MM.1S (cell line): ENCODE measurements at regions not wholly inside any gene's neighbourhood (a gene's known extent, or its start where the extent isn't known, plus 50 kb on each side); places are given as distances from the start of the nearest gene placed in this dataset.

Source experiments
- DNase-seq: peaks from one replicate; pipeline ENCODE4 v3.0.0-alpha.2; 2015
- H2AFZ ChIP-seq: fragments of 300-600 bp; sonication (generic); 2 replicates; pipeline ENCODE4 v1.6.0; 2016; ENCODE audit warnings: antibody characterized with exemption, low read length
- H3F3A ChIP-seq: fragments of 300-600 bp; sonication (generic); 2 replicates; pipeline ENCODE4 v1.6.1; 2016; ENCODE audit warnings: mild to moderate bottlenecking, antibody characterized with exemption, low read length, moderate library complexity, mixed read lengths; ENCODE audit not compliant: insufficient read depth
- H3K27ac ChIP-seq: fragments of 300-600 bp; sonication (generic); 2 replicates; pipeline ENCODE4 v1.5.1; 2016; ENCODE audit warnings: mild to moderate bottlenecking, low read length
- H3K27me3 ChIP-seq: fragments of 300-600 bp; sonication (generic); replicated peaks from 2 replicates; pipeline ENCODE4 v1.6.0; 2016; ENCODE audit warnings: low read length; ENCODE audit not compliant: insufficient read depth
- H3K36me3 ChIP-seq: fragments of 300-600 bp; sonication (generic); replicated peaks from 2 replicates; pipeline ENCODE4 v1.6.1; 2016; ENCODE audit warnings: mild to moderate bottlenecking, low read length, mixed read lengths; ENCODE audit not compliant: insufficient read depth
- H3K4me1 ChIP-seq: fragments of 300-600 bp; sonication (generic); 2 replicates; pipeline ENCODE4 v1.6.1; 2016; ENCODE audit warnings: low read length, mixed read lengths
- H3K4me2 ChIP-seq: fragments of 300-600 bp; sonication (generic); 2 replicates; pipeline ENCODE4 v1.6.0; 2016; ENCODE audit warnings: low read depth, low read length
- H3K4me3 ChIP-seq: fragments of 300-600 bp; sonication (generic); 2 replicates; pipeline ENCODE4 v1.5.1; 2016; ENCODE audit warnings: low read length, mixed read lengths
- H3K79me2 ChIP-seq: fragments of 300-600 bp; sonication (generic); 2 replicates; pipeline ENCODE4 v1.6.1; 2016; ENCODE audit warnings: mixed run types, low read length, mixed read lengths
- H3K9ac ChIP-seq: fragments of 300-600 bp; sonication (generic); 2 replicates; pipeline ENCODE4 v1.6.1; 2016; ENCODE audit warnings: low read length, mixed read lengths
- H3K9me2 ChIP-seq: fragments of 300-600 bp; sonication (generic); replicated peaks from 2 replicates; pipeline ENCODE4 v1.6.1; 2016; ENCODE audit warnings: mild to moderate bottlenecking, low read length, mixed read lengths; ENCODE audit not compliant: insufficient read depth
- H3K9me3 ChIP-seq: fragments of 300-600 bp; sonication (generic); replicated peaks from 2 replicates; pipeline ENCODE4 v1.6.1; 2016; ENCODE audit warnings: mild to moderate bottlenecking, low read length, mixed read lengths; ENCODE audit not compliant: insufficient read depth
- H4K20me1 ChIP-seq: fragments of 300-600 bp; sonication (generic); 2 replicates; pipeline ENCODE4 v1.6.1; 2016; ENCODE audit warnings: mild to moderate bottlenecking, low read length, moderate library complexity, mixed read lengths; ENCODE audit not compliant: insufficient read depth
- EZH2 ChIP-seq: fragments of 300-600 bp; sonication (generic); optimal IDR thresholded peaks from 2 replicates; pipeline ENCODE3; 2017; ENCODE audit warnings: low read depth, mild to moderate bottlenecking, antibody characterized with exemption, low read length, mixed read lengths
- EZH2phosphoT487 ChIP-seq: fragments of 300-600 bp; sonication (generic); IDR thresholded peaks from 2 replicates; pipeline ENCODE4 v1.6.1; 2018; ENCODE audit warnings: antibody characterized with exemption, low read length
- TF ChIP-seq, protein P1 (sequence below): fragments of 300-600 bp; sonication (generic); IDR thresholded peaks from 2 replicates; pipeline ENCODE4 v1.5.1; 2016; ENCODE audit warnings: antibody characterized with exemption, low read length, mixed read lengths

DNA sequence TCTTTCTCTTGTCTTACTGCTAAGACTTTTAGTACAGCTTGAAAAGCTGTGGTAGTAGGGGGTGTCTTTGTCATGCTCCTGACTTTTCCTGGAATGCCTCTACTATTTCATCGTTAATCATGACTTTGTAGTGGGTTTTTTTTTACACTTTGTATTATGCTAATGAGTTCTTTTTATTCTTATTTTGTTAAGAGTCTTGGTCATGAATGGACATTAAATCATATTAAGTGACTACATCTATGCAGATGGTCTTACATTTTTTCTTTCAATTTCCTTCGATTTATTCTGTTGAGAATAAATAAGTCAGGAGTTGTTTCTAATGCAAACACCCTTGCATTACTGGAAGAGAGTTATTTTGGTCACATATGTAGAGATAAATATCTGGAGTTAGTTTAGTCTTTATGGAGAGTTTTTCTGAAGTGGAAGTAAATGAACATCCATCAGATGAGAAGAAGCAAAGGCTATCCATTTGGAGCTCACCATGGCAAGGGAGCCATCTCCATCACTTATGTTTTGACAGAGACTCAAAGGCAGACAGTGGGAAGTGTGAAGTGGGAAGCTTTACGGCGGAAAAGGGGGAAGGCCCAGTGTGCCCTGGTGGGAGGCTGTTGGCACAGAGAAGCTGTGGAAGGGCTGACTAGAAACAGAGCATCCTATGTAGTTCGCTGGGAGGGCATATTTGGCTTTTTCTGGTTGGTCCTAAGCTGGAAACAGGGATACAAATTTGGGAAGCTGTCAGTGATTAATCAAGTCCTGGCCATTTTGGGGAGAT is 73.1 kb upstream of the PRR23E start:
- Histone ChIP-seq H4K20me1 (no peaks in the 10 kb centered on the region), H3F3A (no peaks in the 10 kb centered on the region), H3K9me3 (no peaks in the 10 kb centered on the region), H3K27ac (no peak overlapping the region), H3K27me3 (no peaks in the 10 kb centered on the region), H2AFZ (no peak overlapping the region), H3K9me2 (no peaks in the 10 kb centered on the region), H3K9ac (no peak overlapping the region), H3K79me2 (no peaks in the 10 kb centered on the region), H3K36me3 (no peaks in the 10 kb centered on the region), H3K4me2 (no peak overlapping the region), H3K4me3 (no peak overlapping the region), H3K4me1 (no peaks in the 10 kb centered on the region)
- no peak for DNase-seq
- TF ChIP-seq EZH2 (no peak), EZH2phosphoT487 (no peak)
- TF ChIP-seq, protein P1, sequence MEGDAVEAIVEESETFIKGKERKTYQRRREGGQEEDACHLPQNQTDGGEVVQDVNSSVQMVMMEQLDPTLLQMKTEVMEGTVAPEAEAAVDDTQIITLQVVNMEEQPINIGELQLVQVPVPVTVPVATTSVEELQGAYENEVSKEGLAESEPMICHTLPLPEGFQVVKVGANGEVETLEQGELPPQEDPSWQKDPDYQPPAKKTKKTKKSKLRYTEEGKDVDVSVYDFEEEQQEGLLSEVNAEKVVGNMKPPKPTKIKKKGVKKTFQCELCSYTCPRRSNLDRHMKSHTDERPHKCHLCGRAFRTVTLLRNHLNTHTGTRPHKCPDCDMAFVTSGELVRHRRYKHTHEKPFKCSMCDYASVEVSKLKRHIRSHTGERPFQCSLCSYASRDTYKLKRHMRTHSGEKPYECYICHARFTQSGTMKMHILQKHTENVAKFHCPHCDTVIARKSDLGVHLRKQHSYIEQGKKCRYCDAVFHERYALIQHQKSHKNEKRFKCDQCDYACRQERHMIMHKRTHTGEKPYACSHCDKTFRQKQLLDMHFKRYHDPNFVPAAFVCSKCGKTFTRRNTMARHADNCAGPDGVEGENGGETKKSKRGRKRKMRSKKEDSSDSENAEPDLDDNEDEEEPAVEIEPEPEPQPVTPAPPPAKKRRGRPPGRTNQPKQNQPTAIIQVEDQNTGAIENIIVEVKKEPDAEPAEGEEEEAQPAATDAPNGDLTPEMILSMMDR, result no peak

DNA sequence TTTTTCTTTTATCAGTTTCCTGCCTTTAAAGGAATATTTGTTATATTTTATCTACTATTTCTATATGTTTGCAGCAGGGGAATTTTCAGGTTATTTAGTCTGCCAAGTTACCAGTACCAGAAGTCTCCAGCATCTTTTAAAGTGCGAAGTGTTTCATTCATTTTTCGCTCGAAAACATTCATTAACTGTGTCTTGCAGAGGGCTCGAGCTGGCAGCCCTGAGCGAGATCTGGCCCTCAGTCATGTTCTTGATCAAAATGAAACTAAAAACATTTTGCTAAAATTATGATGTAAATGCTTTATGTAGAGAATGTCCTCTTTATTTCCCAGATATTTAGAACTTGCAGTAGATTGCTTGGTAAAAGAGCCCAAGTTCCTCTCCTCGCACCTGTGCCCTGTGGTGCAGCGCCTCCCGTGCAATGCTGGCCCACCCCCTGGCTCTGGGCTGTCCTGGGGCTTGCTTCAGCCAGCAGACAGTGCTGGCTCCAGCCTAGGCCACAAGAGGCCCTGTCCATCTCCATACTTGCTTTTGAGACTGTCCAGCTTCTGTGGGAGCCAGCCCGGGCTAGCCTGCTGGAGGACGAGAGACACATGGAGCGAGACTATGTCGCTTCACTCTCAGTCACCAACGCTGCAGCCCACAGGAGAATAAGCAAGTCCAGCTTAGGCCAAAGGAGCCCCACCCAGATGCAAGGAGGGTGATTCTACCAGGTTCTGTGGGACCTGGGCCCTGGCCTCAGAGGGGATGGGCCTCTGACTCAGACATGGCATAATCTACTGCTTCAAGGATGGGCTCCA is 71.9 kb upstream of the PRR23E start:
- Histone ChIP-seq H3K27ac (no peak overlapping the region), H3K4me2 (no peak overlapping the region), H3K9me3 (no peaks in the 10 kb centered on the region), H3K9ac (no peak overlapping the region), H3K79me2 (no peaks in the 10 kb centered on the region), H3K27me3 (no peaks in the 10 kb centered on the region), H3K36me3 (no peaks in the 10 kb centered on the region), H2AFZ (no peak overlapping the region), H4K20me1 (no peaks in the 10 kb centered on the region), H3F3A (no peaks in the 10 kb centered on the region), H3K9me2 (no peaks in the 10 kb centered on the region), H3K4me3 (no peak overlapping the region), H3K4me1 (no peaks in the 10 kb centered on the region)
- TF ChIP-seq, protein P1, result no peak
- TF ChIP-seq EZH2 (no peak), EZH2phosphoT487 (no peak)
- no peak for DNase-seq

DNA sequence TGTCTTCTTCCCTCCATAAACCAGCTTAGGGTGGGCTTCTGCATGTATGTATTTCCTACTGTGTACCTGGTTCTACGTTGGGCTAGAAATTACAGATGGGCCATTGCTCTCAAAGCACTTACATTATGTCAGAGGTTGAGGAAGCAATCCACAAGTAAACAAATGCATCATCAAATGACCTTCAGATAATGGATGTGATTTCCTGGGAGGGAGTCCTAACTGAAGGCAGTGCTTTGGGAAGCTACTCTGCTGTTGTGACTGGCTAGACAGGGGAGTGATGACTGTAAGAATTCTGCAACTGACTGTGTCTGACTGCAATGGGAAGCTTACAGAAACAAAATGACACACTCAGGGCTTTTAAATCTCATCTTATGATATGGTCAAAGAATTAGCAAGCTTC is 71.0 kb upstream of the PRR23E start:
- no peaks in the 10 kb centered on the region for H3F3A ChIP-seq
- H3K4me1 ChIP-seq, result no peaks in the 10 kb centered on the region
- H3K27me3 ChIP-seq, result peaks cover 5% of the 10 kb centered on the region; the same call in 1 of the 2 replicates
- TF ChIP-seq EZH2phosphoT487 (no peak), EZH2 (no peak)
- TF ChIP-seq, protein P1, result no peak
- H3K9me2 ChIP-seq, result no peaks in the 10 kb centered on the region
- H3K79me2 ChIP-seq, result no peaks in the 10 kb centered on the region
- H3K9me3 ChIP-seq, result no peaks in the 10 kb centered on the region
- no peak overlapping the region for H3K9ac ChIP-seq
- H3K4me3 ChIP-seq, result no peak overlapping the region
- DNase-seq, result no peak
- no peaks in the 10 kb centered on the region for H4K20me1 ChIP-seq
- H3K4me2 ChIP-seq, result no peak overlapping the region
- H2AFZ ChIP-seq, result no peak overlapping the region
- H3K27ac ChIP-seq, result no peak overlapping the region
- H3K36me3 ChIP-seq, result no peaks in the 10 kb centered on the region
